Epithelial cell of proximal tubule (primary cell): ENCODE measurements at regions not wholly inside any gene's neighbourhood (a gene's known extent, or its start where the extent isn't known, plus 50 kb on each side); places are given as distances from the start of the nearest gene placed in this dataset.

Experiments
- DNase-seq: peaks from one replicate; pipeline ENCODE4 v3.0.0-alpha.2; 2011; ENCODE audit warnings: low read depth
- H3K4me3 ChIP-seq: 2 replicates; pipeline ENCODE4 v1.5.1; 2011; ENCODE audit warnings: low read depth, mild to moderate bottlenecking, low read length
- CTCF ChIP-seq: conservative IDR thresholded peaks from 2 replicates; pipeline ENCODE4 v1.5.1; 2012; ENCODE audit warnings: low read depth, mild to moderate bottlenecking, low read length

GRCh38 chr4:89365776-89366175 is 58.2 kb upstream of the GPRIN3 start:
- no peak overlapping the region for H3K4me3 ChIP-seq
- peak; percentile 33 for DNase-seq
- no peak for TF ChIP-seq CTCF

DNA sequence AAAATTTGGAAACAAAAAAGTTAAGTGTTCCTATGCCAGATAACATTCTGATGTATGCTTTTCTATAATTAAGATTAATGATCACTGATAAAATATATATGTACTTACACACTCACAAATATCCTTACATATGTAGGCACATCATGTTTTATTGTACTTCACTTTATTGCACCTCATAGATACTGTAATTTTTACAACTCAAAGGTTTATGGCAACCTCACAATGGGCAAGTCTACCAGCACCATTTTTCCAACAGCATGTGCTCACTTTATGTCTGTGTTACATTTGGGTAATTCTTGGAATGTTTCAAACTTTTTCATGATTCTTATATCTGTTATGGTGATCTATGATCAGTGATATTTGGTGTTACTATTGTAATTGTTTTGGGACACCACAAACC is 57.8 kb upstream of the GPRIN3 start:
- DNase-seq: no peak
- no peak overlapping the region for H3K4me3 ChIP-seq
- TF ChIP-seq CTCF: no peak

GRCh38 chr4:89364541-89364940 is 56.9 kb upstream of the GPRIN3 start:
- no peak for TF ChIP-seq CTCF
- no peak overlapping the region for H3K4me3 ChIP-seq
- DNase-seq: no peak

- TF ChIP-seq CTCF: no peak
- no peak overlapping the region for H3K4me3 ChIP-seq
- DNase-seq: no peak
Observed at GRCh38 chr4:89363786-89364185, 56.2 kb upstream of the GPRIN3 start.

DNA sequence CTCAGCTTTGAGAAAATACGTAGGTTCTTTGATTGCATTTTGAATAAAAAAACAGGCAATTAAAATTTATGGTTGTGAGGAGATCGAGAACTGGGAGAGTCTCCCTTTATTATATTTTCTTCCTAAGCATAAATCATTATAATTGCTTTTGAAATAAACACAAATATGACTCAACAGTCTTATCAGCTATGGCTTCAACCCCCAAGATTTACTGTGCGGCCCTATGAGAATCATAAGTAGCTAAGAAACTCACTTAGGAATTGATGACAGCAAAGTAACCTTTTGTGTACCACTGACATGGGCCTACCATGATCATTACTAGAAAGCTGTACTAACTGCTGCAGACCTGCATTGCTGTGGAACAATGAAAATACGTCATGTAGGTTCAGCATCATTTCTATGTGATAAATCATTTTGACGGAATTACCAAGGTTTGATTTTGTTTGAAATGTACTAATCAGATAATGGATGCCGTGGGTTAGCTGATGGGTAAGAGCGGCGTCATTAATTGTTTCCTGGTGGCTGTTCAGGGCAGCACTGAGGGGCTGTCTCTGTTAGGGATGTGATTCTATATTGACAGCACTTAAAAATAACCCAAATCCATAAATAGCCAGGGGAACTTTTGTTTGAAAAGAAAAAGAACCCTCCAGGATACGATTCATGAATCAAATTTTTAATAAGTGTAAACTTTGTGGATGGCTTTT is 51.5 kb upstream of the GPRIN3 start:
- no peak for DNase-seq
- no peak for TF ChIP-seq CTCF
- H3K4me3 ChIP-seq: no peak overlapping the region

DNA sequence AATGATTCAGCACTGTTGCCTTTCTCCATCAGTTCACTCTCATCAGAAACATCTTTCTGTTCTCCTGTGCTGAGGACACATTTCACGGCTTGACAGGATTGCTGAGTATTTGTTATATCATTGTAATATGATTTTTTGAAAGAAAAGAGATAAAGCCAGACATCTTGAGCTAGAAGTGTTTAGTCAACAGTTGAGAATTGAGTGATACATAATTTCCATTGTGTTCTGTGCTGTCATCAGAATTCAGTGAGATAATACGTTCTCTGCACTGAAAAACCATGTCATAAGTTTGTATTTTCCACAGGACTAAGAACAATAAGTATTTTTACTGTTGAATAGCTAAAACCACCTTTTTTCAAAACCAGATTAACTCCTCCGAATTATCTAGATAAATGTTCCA is 50.2 kb upstream of the GPRIN3 start:
- DNase-seq: no peak
- no peak for TF ChIP-seq CTCF
- no peak overlapping the region for H3K4me3 ChIP-seq
